ENCODE measurements at regions not wholly inside any gene's neighbourhood (a gene's known extent, or its start where the extent isn't known, plus 50 kb on each side); places are given as distances from the start of the nearest gene placed in this dataset.

- Mint-ChIP-seq H3K27me3 (ENCODE audit: low read depth) (no peaks in the 10 kb centered on the region), H3K4me3 (no peak overlapping the region), H3K27ac (no peak overlapping the region), H3K36me3 (ENCODE audit: insufficient read depth in 1 of 3, low read depth in 3 of 3) (peaks cover 0 to 6% (median 1%) of the 10 kb centered on the region in 3 experiments; a peak in 1 of 7 replicates), H3K9me3 (peaks cover 0 to 2% of the 10 kb centered on the region in 2 experiments; a peak in 3 of 5 replicates), H3K4me1 (peaks cover 16 to 22% of the 10 kb centered on the region in 2 experiments)
- Histone ChIP-seq H3K9me3 (ENCODE audit: control insufficient read depth, low read depth, low read length) (no peaks in the 10 kb centered on the region), H2BK15ac (ENCODE audit: low read depth, low read length) (no peak overlapping the region), H3K4me2 (ENCODE audit: insufficient read depth, insufficient read length, low read length) (no peak overlapping the region), H3K14ac (ENCODE audit: insufficient read depth, low read length) (no peak overlapping the region), H2BK20ac (ENCODE audit: low read depth, low read length, poor library complexity, severe bottlenecking) (no peak overlapping the region), H3K18ac (ENCODE audit: insufficient read length, low read depth, low read length) (no peak overlapping the region), H3K27ac (ENCODE audit: insufficient read length, low read depth, low read length) (no peak overlapping the region), H3K23ac (ENCODE audit: insufficient read length, low read depth, low read length) (no peak overlapping the region), H4K8ac (replicated peaks; ENCODE audit: insufficient read length, low read depth, low read length) (no peak overlapping the region), H4K91ac (ENCODE audit: insufficient read length, low read depth, low read length) (no peak overlapping the region), H3K27me3 (ENCODE audit: insufficient read depth, low read length) (no peaks in the 10 kb centered on the region), H2AFZ (ENCODE audit: low read length) (no peak overlapping the region), H3K4ac (ENCODE audit: low read depth, low read length) (no peak overlapping the region), H3K9ac (ENCODE audit: extremely low read depth, insufficient read length, low read length) (no peak overlapping the region), H3T11ph (ENCODE audit: low read length) (no peak overlapping the region), H3K79me2 (ENCODE audit: insufficient read depth, low read length) (no peaks in the 10 kb centered on the region), H2BK120ac (ENCODE audit: low read depth, low read length, poor library complexity, severe bottlenecking) (no peak overlapping the region), H4K20me1 (ENCODE audit: control insufficient read depth, insufficient read depth, insufficient read length) (no peaks in the 10 kb centered on the region), H2AK5ac (ENCODE audit: insufficient read length, low read length) (no peak overlapping the region), H2BK12ac (ENCODE audit: insufficient read length, low read depth, low read length) (peak overlapping the region; percentile 73), H3K56ac (ENCODE audit: insufficient read length, low read depth, low read length) (no peak overlapping the region), H3K4me1 (ENCODE audit: insufficient read depth, low read length) (no peaks in the 10 kb centered on the region), H3K79me1 (ENCODE audit: insufficient read depth, low read depth, low read length, poor library complexity, severe bottlenecking) (no peaks in the 10 kb centered on the region), H4K5ac (ENCODE audit: insufficient read length, low read depth, low read length) (no peak overlapping the region), H3K23me2 (ENCODE audit: insufficient read length, low read depth, low read length, poor library complexity, severe bottlenecking) (no peaks in the 10 kb centered on the region), H2BK5ac (ENCODE audit: insufficient read length, low read length) (no peak overlapping the region)
- TF ChIP-seq CTCF (conservative IDR thresholded peaks at IDR 0.05): no peak
- no CpG with 5 or more reads among the region's 7 CpGs for WGBS (ENCODE audit: extremely low coverage, insufficient read length, low lambda C conversion rate)
- DNase-seq: no peak
Measured at GRCh38 chr14:53596853-53597525, 359.6 kb downstream of the BMP4 start.
